ENCODE measurements at regions not wholly inside any gene's neighbourhood (a gene's known extent, or its start where the extent isn't known, plus 50 kb on each side); places are given as distances from the start of the nearest gene placed in this dataset.

DNA sequence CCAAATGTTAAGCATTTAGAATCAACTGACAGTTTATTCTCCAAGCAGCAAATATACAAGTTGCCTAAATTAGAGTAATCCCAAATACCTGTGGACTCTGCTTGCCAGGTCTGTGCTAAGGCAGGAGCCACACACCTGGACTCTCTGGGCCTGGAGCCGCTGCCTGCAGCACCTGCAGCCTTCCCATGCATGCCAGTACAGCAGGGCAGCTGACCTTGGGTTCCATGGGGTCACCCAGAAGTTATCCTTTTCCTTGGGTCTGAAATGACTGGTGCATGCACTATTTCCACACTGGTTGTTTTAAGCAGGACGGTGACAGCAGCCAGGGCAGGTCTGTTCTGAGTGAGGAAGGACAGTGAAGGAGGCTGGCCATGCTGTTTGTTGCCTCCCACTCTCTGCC is 573.2 kb downstream of the GLRX3 start:
- TF ChIP-seq CTCF (IDR thresholded peaks at IDR 0.05; ENCODE audit: insufficient read depth, missing control alignments) = no peak
- DNase-seq (ENCODE audit: insufficient read length, low spot score) (no peak), FAIRE-seq (no peak)

DNA sequence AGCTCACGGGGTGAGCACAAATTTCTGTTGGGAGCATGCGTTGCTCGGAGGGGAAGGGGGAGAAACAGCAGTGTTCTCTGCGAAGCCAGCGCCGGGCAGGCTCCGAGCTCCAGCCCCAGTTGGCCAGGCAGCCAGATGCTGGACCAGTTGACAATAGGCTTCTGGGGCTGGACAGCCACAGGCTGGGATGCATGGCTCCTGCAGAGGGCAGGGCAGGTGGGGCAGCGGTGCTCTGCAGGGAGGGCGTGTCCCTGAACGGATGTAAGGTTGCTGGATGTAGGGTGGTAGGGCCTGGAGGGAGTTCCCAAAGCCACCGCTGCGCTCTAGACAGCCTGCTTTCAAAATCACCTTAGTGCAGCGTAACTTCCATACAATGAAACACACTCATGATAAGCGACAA is 574.9 kb downstream of the GLRX3 start:
- DNase-seq (ENCODE audit: insufficient read length, low spot score) (no peak), FAIRE-seq (no peak)
- no peak for TF ChIP-seq CTCF (IDR thresholded peaks at IDR 0.05; ENCODE audit: insufficient read depth, missing control alignments)

- TF ChIP-seq CTCF (IDR thresholded peaks at IDR 0.05; ENCODE audit: insufficient read depth, missing control alignments) = no peak
- DNase-seq (ENCODE audit: insufficient read length, low spot score) (no peak), FAIRE-seq (no peak)
Measured at GRCh38 chr10:130713135-130713534, 576.9 kb downstream of the GLRX3 start.

- DNase-seq (ENCODE audit: insufficient read length, low spot score) (no peak), FAIRE-seq (no peak)
- TF ChIP-seq CTCF (IDR thresholded peaks at IDR 0.05; ENCODE audit: insufficient read depth, missing control alignments) = no peak
Measured at GRCh38 chr10:130713731-130714130, 577.5 kb downstream of the GLRX3 start.

- no peak for DNase-seq (ENCODE audit: insufficient read length, low spot score)
- TF ChIP-seq CTCF (IDR thresholded peaks at IDR 0.05; ENCODE audit: insufficient read depth, missing control alignments) = no peak
- FAIRE-seq = no peak
Measured at GRCh38 chr10:130714742-130715467, 578.7 kb downstream of the GLRX3 start.

DNA sequence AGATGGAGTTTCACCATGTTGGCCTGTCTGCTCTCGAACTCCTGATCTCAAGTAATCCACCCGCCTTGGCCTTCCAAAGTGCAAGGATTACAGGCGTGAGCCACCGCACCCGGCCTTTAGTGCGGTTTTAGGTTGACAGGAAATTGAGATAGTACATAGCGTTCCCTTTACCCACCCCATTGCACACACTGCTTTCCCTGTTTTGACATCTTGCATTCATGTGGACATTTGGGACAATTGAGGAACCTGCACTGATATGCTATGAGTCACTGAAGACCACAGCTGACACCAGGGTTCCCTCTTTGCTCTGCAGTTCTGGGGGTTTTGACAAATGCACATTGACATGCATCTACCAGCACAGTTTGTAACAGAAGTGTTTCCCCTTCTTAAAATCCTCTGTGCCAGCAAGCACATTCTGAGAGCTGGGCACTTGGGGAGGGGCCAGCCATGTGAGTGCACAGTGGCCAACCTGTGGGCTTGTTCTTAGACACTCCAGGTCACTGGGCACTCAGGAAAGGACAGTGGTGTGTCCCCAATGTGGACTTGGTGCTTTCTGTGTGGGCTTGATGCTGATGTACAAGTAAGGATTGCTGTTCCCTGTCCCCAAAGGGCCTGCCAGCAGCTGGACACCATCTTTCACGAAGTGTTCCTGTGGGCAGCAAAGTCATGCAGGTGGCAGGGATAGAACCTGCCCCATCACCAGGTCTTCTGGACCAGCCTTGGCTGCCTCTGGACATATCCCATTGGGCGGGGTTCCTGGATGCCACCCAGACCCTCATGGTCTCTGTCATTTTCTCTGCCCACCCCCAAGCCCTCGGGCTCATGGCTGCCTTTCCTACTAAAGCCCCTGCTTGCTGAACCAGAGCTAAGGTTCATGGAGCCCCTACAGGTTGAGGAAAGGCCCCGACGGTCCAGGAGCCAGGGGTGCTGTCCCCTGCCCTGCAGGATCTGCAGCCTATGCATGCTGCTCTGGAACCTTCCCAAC is 579.8 kb downstream of the GLRX3 start:
- FAIRE-seq (no peak), DNase-seq (ENCODE audit: insufficient read length, low spot score) (no peak)
- TF ChIP-seq CTCF (IDR thresholded peaks at IDR 0.05; ENCODE audit: insufficient read depth, missing control alignments) = no peak

All from D721Med (cell line).